NOMO-1 (cell line): ENCODE measurements at regions not wholly inside any gene's neighbourhood (a gene's known extent, or its start where the extent isn't known, plus 50 kb on each side); places are given as distances from the start of the nearest gene placed in this dataset.

ENCODE experiments used
- DNase-seq, 2 experiments: peaks; one replicate each; lab custom pipeline; 2025; ENCODE audit not compliant: unreplicated experiment in 2 of 2; lab: John Stamatoyannopoulos, UW

DNA sequence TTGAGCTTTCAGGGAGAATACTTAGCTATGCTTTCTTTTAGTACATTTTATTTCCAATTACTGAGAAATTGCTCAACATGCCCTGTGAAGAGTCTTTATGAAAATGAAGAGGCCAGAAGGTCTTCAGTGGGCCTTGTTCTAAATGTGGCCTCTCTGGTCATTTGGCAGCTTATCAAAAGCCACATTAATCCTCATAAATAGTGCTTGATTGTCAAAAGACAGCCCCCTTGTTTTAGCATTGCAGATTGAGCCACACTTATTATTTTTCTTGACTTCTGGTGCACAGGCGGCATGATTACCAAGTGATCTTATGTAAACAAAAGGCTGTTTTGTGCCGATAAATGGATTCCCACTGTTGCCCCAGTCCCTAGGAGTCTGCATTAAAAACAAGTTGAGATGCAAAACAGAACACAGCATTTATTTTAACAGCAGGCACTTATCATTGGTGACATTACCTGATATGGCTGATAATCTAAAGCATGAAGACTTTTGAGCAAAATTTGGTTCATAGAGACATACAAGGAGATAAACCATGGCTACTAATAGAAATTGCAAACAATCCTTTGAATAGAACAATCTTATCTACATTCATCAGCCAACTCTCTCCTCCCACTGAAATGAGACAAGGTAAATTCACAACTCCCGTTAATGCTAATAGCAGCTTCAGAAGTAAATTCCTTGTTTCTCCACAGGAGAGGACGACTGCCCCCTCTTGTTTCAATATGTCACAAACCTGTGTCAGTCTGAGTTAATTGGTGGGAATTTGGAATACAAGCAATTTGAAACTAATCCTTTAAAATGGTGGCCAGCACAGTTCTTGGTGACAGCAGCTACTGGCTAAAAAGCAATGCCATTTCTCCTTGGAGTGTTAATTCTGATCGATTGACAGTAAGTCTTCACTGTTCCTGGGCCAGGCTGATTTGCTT, 194.3 kb downstream of the NSUN3 start:
- DNase-seq, result no peak

- no peak for DNase-seq
These were observed 196.0 kb downstream of the NSUN3 start for GRCh38 chr3:94258851-94259250.

GRCh38 chr3:94259291-94259690, 196.4 kb downstream of the NSUN3 start:
- no peak for DNase-seq

- DNase-seq, result no peak
These were observed 206.9 kb downstream of the NSUN3 start for GRCh38 chr3:94269763-94270162.

DNA sequence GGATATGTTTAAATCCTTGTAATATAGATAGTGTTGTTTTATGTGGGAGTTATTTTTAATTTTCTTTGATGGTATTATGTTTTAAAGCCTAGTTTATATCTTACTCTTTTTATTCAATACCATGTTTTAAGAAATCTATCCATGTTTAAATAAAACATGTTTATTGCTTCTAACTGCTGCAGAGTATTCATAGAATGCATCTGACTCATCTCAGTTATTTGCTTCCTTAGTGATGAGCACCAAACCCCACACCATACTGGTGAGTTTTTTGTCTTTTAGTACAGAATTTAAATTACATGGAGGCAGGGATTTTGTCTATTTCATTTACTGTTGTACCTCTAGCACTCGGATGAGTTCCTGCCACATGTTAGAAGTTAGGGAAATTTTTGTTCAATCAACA, 209.2 kb downstream of the NSUN3 start:
- DNase-seq, result no peak

DNA sequence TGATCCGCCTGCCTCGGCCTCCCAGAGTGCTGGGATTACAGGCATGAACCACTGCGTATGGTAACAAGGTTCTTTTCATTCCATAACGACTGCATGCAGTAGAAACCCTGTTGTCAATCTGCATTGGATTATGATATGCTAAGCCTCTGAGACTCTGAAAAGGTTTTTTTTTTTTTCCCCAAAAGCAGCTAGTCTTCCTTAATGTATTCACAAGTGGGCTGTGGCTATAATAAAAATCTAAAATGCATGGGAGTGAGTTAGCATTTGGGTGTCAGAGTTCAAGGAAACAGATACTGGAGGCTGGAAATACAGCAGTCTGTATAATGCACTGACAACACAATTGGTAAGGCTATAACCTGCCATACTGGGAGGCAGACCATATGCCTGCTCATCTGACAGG, 218.1 kb downstream of the NSUN3 start:
- no peak for DNase-seq

DNA sequence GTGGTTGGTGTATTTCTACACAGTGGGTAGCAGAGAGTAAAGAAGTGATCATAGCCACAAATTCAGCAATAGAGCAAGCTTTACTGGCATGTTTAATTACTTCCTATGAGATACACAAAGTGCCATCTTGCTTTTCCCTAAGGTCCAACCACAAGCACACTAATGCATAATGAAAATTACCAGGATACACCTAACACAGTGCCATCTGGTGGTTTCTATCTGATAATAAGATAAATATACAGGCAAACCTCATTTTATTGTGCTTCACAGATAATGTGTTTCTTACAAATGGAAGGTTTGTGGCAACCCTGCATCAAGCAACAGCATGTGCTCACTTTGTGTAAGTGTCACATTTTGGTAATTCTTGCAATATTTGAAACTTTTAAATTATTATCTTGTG, 223.0 kb downstream of the NSUN3 start:
- DNase-seq, result no peak

DNA sequence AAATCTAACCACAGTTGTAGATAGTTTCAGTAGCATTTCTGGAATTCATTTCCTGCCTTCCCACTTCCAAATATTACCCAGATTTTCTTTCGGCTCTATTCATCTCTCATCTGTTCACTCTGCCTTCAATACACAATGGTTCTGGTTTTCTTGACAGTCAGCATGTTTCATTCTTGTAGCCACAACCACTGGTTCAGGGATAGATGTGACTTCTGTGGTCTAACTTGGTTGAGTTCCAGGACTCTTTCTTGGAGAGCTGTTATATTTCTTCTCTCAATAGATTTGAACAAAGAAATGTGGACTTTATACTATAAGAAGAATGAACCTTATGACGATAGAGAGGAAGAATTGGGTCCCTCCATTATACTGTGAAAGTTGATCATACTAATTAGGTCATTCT, 228.8 kb downstream of the NSUN3 start:
- DNase-seq, result no peak

DNA sequence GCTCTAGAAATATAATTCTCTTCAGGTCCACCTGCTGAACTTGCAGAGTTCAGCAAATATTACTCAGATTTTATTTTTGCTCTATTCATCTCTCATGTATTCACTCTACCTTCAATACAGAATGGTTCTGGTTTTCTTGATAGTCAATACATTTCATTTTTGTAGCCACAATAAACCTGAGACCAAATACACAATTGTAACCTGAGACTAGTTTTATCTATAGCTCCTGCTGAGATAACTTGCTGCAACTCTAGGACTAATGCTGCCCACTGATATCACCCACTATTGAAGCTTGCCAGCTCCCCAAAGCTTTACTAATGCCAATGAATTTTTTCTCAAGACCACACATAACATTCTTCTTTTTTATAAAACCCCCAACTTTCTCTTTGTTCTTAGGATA, 229.3 kb downstream of the NSUN3 start:
- DNase-seq, result no peak

DNA sequence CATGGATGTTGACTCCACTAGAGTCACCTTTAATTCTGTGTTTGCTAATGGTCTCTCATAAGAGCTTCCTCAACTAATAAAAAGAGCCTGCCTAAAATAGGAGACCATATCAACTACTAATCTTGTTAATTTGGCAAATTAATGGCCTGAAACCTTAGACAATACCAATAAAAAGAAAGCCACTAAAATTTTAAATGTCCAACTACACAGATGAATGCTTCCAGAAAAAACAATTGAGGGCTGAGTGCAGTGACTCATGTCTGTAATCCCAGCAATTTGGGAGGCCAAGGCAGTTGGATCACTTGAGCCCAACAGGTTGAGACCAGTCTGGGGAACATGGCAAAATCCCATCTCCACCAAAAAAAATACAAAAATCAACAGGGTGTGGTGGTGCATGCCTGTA, 230.9 kb downstream of the NSUN3 start:
- DNase-seq, result no peak

- DNase-seq, result no peak
These were observed 231.9 kb downstream of the NSUN3 start for GRCh38 chr3:94294806-94295205.

DNA sequence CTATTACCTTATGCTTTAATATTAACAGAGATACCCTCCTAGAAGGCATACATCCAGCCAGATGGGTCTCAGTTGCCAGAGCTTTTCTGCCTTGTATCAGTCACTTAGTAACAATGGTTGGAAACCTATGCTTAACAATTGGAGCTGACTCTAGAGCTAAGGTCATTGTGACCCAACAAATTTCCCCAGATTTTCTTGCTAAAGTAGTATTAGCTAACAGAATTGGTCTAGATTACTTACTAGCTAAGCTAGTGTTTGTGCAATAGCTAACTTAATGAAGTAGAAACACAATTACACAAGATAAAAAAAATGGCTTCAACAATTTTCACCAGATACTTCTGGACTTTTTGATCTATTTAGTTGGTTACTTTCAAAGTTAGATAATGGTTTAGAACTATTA, 236.9 kb downstream of the NSUN3 start:
- no peak for DNase-seq

GRCh38 chr3:94301366-94301765, 238.5 kb downstream of the NSUN3 start:
- DNase-seq, result no peak

DNA sequence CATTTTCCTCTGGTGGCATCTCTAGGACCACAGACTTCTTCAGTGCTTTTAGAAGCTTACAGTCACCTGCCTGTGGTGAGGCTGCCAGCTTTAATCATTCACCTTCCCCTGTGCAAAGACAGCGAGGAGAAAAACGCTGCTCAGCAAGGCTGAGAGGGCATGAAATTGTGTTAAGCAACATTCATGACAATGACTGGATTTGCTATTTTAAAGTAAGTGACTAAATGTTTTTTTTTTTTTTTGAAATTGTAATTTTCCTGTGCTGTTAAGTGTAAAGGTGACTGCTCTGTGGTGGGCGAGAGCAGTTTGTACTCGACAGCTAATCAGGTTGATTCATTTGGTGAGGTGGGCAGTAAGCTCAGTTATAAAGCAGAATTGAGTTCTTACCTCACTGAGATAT, 240.4 kb downstream of the NSUN3 start:
- no peak for DNase-seq

DNA sequence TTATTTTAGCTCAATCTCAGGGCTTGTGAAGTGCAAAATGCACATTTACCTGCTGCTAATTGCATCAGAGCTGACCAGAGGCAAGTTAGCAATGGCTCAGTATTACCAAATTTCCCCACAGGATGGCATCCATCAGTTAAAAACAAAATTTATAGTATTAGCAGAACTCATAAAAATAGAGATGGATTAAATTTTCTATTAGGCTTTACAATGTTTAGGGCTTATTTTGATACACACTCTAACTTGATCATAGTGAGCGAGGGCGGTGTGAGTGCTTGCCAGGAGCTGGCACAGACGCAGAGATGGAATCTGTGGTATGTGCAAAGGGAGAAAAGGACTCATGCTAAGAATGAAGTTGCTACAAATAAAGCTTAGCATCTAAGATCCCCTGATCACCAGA, 241.0 kb downstream of the NSUN3 start:
- no peak for DNase-seq

- DNase-seq, result no peak
These were observed 242.1 kb downstream of the NSUN3 start for GRCh38 chr3:94304954-94305353.

- DNase-seq, result no peak
These were observed 243.2 kb downstream of the NSUN3 start for GRCh38 chr3:94305835-94306611.

DNA sequence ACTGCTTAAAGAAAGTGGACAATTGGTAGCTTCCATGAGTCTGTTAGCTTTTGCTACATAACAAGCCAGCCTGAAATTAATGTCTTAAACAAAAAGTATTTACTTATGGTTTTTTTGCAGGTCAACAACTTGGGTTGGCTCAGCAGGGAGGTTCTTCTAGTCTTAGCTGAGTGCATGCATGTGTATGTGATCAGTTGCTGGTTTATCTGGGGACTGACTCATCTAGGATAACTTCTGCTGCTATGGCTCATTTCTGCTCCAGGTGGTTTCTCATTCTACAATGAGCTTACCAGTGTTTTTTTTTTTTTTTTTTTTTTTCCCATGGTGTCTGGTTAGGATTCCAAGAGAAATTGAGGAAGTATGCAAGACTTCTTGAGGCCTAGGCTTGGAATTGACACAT, 244.7 kb downstream of the NSUN3 start:
- no peak for DNase-seq

DNA sequence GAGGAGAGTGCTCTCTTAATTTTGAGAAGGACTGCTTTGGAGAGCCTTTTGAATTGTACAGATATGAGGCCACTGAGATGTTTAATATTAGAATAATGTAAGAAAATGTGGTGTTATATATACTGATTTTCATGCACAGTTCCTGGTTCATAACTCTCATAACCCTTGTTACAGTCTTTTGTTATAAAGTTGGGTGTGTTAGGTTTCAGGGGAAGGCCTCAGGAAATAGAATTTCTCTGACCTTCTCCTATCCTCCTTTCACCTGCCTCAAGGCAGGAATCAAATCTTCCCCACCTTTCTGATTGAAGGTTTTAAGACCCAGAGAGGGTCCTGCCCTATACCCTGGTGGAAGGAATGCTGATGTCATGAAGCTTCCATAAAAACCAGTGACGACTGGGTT, 245.9 kb downstream of the NSUN3 start:
- no peak for DNase-seq

DNA sequence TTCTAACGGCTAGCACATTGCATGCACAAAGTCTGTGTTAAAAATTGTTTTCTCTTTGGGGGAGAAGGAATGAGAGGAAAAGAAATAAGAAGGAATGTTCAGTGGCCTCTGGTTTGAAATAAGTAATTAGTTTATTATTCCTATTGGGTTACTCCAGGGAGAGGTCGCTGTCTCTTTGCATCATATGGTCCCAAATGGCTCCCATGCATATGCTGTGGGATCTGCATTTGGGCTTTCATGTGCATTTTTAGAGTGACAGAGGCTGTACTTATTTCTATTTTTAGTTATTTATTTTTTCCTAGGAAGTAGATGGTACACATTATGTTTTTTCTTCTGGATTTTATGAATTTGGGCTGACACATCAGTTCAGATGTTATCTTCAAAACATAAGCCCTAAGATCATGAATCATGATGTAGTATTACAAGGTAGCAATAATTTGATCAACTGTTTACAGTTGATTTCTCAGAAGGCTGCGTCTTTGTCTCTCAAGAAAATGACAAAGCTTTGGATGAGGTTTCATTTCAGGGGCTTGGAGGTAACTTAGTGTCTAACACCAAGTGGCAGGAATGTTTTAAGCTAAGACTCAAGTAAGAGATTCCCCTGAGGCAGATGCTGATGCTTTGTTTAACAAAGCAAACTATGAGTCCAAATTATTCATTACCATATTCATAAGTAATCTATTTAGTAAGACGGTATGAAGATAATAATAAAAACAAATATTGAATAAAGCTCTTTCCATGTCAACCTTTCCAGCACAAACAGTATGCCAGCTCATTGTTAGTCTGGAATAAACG, 247.7 kb downstream of the NSUN3 start:
- no peak for DNase-seq

DNA sequence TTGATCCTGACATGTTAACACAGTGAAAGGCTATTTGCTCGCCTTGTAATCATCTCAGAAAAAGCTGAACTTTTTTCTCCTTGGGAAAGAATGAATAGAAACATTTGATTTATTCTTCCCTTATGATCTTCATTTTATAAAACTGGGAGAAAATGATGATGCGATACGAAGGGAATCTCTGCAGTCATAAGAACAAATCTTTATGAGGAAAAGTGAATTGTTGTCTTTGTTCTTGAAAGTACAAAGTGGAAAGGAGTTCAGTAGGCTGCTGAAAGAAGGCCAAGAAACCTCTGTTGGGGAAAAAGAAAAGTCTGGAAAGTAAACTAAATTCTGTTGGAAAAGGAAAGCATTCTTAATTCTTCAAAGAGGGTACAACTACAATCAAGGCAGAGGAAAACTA, 248.8 kb downstream of the NSUN3 start:
- no peak for DNase-seq
